D721Med (cell line): ENCODE measurements at regions not wholly inside any gene's neighbourhood (a gene's known extent, or its start where the extent isn't known, plus 50 kb on each side); places are given as distances from the start of the nearest gene placed in this dataset.

ENCODE experiments used
- DNase-seq: peaks from one replicate; pipeline ENCODE4 v3.0.0; 2011; ENCODE audit warnings: low spot score; ENCODE audit not compliant: insufficient read length
- FAIRE-seq: peaks from 2 replicates; lab custom pipeline; 2011; peaks lifted over from hg19 to GRCh38; lab: Jason Lieb, UNC
- TF ChIP-seq, protein P1 (sequence below): IDR thresholded peaks from 2 replicates; pipeline ENCODE4 v1.5.1; 2012; ENCODE audit warnings: mild to moderate bottlenecking, control low read depth; ENCODE audit not compliant: insufficient read depth; ENCODE audit errors: missing control alignments

DNA sequence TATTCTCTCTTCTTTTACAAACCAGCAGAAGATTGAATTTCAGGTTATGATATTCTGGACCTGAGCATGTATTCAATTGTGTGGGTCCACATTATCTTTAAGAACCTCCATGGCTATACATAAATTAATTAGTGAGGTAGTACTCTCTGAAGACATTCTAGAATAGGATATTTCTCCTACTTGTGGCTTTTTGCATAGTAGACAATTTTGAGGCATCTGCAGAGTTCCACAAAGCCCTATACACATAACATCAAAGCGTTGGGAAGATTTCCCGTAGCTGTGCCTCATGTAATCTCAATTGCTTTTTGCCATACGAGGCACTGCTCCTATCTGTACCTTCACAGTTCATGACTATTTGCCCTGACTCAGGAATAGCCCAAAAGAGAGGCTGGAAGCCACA lies 395.4 kb upstream of the RGS17 start:
- FAIRE-seq (no peak), DNase-seq (no peak)
- TF ChIP-seq, protein P1, sequence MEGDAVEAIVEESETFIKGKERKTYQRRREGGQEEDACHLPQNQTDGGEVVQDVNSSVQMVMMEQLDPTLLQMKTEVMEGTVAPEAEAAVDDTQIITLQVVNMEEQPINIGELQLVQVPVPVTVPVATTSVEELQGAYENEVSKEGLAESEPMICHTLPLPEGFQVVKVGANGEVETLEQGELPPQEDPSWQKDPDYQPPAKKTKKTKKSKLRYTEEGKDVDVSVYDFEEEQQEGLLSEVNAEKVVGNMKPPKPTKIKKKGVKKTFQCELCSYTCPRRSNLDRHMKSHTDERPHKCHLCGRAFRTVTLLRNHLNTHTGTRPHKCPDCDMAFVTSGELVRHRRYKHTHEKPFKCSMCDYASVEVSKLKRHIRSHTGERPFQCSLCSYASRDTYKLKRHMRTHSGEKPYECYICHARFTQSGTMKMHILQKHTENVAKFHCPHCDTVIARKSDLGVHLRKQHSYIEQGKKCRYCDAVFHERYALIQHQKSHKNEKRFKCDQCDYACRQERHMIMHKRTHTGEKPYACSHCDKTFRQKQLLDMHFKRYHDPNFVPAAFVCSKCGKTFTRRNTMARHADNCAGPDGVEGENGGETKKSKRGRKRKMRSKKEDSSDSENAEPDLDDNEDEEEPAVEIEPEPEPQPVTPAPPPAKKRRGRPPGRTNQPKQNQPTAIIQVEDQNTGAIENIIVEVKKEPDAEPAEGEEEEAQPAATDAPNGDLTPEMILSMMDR: no peak

DNA sequence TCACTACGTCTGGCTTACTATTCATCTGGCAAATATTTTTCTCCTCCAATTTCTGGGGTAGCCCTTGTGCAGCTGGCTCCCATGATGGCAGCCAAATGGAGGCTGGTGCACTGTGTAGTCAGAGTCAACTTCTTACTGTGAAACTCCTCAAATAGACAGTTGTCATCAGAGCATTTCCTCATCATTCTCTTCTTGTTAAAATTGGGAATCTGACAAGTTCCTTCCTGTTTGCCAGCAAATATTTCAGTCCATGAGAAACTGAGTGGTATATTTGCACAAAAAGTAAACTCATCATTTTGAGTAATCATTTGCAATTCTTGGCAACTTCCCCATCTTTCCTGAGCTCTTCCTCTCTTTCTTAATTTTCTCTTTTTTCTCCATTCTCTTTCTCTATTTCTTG lies 394.9 kb upstream of the RGS17 start:
- TF ChIP-seq, protein P1: no peak
- no peak for FAIRE-seq
- DNase-seq: no peak

DNA sequence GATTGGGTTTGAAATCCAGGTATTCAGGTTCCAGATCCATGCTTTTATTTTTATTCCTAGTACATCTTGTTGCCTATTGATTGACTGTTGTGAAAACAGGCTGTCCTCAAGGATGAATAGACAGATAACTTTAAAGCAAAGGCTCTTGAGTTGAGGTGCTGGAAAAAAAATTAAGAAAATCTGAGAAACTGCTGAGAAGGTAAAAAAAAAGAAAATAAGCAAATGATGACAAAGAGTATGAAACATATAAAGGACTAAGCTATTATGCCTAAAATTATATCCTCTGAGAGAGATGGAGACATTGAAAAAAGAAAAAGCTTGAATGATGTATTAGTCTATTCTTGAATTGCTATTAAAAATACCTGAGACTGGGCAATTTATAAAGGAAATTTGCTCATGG lies 392.3 kb upstream of the RGS17 start:
- TF ChIP-seq, protein P1: no peak
- DNase-seq (no peak), FAIRE-seq (no peak)

DNA sequence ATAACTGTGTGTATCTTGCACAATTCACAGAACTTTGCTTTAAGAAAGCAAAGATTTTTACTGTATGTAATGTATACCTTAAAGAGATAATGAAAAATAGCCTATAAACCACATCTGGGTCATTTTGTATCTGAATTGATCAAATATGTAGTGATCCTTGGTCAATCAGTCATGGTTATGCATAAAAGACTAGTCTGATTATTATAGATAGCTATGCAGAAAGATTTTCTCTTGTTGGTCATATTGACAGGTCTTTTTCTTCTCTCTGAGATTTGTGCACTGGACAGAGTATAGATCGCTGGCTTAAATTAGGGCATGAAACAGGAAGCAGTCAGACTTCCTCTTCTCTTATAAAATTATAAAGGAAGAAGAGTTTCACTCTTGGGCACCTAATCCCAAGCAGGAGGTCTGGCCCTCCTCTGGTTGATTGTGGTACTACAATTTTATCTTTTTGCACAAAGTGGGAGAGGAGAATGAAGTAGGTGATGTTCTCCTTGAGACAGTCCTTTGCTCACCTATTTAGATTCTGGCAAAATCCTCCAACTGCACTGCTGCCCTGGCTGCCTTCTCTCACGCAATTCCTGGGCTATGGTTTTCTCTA lies 380.9 kb upstream of the RGS17 start:
- FAIRE-seq (peak; percentile 21), DNase-seq (no peak)
- TF ChIP-seq, protein P1: peak; percentile 70

DNA sequence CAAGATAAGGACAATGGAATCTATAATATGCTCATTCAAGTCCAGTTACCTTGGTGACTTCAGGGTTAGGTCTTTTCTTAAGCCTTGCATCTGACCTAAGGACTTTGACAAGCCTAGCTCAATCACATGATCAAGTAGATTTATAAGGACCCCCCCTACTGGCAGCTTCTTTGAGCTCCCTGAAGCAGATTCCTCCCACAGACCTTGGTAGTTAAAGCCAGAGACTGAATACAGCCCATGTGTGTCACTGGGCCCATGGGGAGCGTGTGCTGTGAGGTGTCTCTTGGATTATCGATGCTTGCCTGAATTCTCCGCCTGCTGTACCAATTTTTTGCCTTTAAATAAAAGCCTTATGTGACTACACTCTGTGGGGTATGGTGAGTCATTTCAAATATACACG lies 372.7 kb upstream of the RGS17 start:
- DNase-seq (no peak), FAIRE-seq (no peak)
- TF ChIP-seq, protein P1: peak; percentile 4

DNA sequence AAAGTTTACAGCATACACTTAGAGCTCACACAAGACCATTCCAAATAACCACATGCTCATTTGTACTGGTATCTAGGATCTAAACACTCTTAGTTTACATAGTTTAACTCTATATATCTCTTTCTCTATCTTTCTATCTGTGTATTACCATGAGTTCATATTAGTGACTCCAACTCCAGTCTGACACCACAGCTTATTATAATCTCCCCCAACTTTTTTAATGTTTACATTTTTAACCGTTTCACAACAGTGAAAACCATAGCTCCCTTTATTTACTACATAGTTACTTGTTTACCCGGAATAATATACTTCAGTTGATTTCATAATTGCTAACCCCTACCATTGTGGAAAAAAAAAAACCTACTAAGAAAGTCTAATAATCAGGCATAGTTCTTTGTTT lies 362.4 kb upstream of the RGS17 start:
- TF ChIP-seq, protein P1: no peak
- FAIRE-seq (no peak), DNase-seq (no peak)

DNA sequence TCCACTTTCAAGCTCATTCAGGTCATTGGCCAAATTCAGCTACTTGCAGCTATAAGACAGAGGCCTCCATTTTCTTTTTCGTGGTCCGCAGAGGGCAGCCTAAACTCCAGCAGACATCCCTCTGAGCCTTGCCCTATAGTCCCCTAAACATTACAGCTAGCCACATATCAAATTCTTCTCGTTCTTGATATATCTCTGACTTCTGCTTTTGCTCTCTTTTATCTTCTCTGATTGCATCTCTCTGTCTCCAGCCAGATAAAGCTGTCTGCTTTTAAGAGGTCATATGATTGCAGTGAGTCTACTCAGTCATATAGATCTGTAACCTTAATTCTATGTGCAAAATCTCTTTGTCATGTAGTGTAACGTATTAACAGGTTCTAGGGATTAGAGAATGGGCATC lies 358.4 kb upstream of the RGS17 start:
- TF ChIP-seq, protein P1: no peak
- FAIRE-seq: no peak
- no peak for DNase-seq
